ENCODE measurements at regions not wholly inside any gene's neighbourhood (a gene's known extent, or its start where the extent isn't known, plus 50 kb on each side); places are given as distances from the start of the nearest gene placed in this dataset.
"Not testable (repeated sequence)": the region's sequence is repeated elsewhere in the genome, so short reads cannot be mapped to it uniquely, and the experiment has no call there.

DNA sequence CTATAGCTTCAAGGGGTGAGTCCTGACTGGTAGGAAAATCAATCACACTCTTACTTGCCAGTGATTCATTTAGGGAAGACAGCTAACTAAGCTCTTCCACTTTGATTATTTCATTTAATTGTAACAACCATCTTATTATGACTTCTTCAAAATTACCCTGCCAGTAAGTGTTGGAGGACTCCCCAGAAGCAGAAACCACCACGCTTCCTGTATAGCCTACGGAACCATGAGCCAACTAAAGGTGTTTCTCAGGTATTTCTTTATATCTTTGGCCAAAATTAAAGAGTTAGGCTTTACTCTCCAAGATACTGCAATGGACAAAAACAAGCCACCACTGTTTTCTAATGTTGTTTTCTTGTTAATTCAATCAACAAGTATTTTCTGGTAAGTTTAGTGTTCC is 61.0 kb downstream of the FOXD4L5 start:
- H3K27ac Mint-ChIP-seq; H3K4me3 Mint-ChIP-seq; H3K27me3 Mint-ChIP-seq; H3K9me3 Mint-ChIP-seq; H3K4me1 Mint-ChIP-seq (ENCODE audit: low read depth); intact Hi-C loops (cut with micrococcal nuclease); H3K36me3 Mint-ChIP-seq; POLR2A ChIA-PET; CTCF ChIA-PET: not testable (repeated sequence)
- DNase-seq, result peak; percentile 60

DNA sequence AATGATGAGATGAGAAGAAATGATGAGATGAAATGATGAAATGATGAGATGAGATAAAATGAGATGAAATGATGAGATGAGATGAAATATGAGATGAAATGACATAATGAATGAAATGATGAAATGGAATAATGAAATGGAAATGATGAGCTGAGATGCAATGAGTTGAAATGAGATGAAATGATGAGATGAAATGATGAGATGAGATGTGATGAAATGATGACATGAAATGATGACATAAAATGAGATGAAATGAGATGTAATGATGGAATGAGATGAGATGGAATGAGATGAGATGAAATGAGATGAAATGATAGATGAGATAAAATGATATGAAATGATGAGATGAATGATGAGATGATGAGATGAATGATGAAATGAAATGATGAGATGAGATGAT is 76.2 kb downstream of the FOXD4L5 start:
- H3K27me3 Mint-ChIP-seq; POLR2A ChIA-PET; H3K36me3 Mint-ChIP-seq; H3K4me1 Mint-ChIP-seq (ENCODE audit: low read depth); intact Hi-C loops (cut with micrococcal nuclease); CTCF ChIA-PET; H3K9me3 Mint-ChIP-seq; H3K4me3 Mint-ChIP-seq; DNase-seq; H3K27ac Mint-ChIP-seq: not testable (repeated sequence)

DNA sequence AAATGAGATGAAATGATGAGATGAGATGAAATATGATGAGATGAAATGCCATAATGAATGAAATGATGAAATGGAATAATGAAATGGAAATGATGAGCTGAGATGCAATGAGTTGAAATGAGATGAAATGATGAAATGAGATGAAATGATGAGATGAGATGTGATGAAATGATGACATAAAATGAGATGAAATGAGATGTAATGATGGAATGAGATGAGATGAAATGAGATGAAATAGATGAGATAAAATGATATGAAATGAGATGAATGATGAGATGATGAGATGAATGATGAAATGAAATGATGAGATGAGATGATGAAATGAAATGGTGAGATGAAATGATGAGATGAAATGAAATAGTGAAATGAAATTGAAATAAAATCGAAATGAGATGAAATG is 77.7 kb downstream of the FOXD4L5 start:
- H3K27ac Mint-ChIP-seq; H3K4me3 Mint-ChIP-seq; CTCF ChIA-PET; intact Hi-C loops (cut with micrococcal nuclease); DNase-seq; H3K27me3 Mint-ChIP-seq; POLR2A ChIA-PET; H3K4me1 Mint-ChIP-seq (ENCODE audit: low read depth); H3K9me3 Mint-ChIP-seq; H3K36me3 Mint-ChIP-seq: not testable (repeated sequence)

DNA sequence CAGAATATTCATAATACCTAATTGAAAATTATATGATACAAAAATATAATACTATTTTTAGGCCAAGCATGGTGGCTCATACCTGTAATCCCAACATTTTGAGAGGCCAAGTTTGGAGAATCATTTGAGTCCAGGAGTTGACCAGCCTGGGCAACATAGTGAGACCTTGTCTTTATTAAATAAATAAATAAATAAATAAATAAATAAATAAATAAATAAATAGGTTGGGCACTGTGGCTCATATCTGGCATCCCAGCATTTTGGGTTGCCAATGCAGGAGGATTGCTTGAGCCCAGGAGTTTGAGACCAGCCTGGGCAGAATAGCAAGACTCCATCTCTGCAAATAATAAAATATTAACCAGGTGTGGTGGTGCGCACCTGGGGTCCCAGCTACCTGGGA is 79.2 kb downstream of the FOXD4L5 start:
- H3K36me3 Mint-ChIP-seq; H3K4me3 Mint-ChIP-seq; DNase-seq; CTCF ChIA-PET; POLR2A ChIA-PET; H3K9me3 Mint-ChIP-seq; H3K27me3 Mint-ChIP-seq; intact Hi-C loops (cut with micrococcal nuclease); H3K27ac Mint-ChIP-seq; H3K4me1 Mint-ChIP-seq (ENCODE audit: low read depth): not testable (repeated sequence)

DNA sequence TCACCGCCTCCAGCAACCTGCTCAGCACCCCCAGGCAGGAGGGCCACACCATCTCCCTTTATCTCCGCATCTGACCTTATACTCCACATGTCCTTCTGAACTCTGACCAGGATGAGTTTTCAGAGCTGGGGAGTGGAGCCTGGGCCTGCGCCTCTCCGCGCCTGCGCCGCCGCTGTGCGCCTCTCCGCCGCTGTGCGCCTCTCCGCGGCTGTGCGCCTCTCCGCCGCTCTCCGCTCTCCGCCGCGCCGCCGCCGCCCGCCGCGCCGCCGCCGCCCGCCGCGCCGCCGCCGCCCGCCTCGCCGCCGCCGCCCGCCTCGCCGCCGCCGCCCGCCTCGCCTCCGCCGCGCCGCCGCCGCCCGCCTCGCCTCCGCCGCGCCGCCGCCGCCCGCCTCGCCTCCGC is 89.2 kb downstream of the FOXD4L5 start:
- POLR2A ChIA-PET; CTCF ChIA-PET; H3K4me3 Mint-ChIP-seq; intact Hi-C loops (cut with micrococcal nuclease); H3K36me3 Mint-ChIP-seq; H3K9me3 Mint-ChIP-seq; H3K27ac Mint-ChIP-seq; DNase-seq; H3K4me1 Mint-ChIP-seq (ENCODE audit: low read depth); H3K27me3 Mint-ChIP-seq: not testable (repeated sequence)

DNA sequence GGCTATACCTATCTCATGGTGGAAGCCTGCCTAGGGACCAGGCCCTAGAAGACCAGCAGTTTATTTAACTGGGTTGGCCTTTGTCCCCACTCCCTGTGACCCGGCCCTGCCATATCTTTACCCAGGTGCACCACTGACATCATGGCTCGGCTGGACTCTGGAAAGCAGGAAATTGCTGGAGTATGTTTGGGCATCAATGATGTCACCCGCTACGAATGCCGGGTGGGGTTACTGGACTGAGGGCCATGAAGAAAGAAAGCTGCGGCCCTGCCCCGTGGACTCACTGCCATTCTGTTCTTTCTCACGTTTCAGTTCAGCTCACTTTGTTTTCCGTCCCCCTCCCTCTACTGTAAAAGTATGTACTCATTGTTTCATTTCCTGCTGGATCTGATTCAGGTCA is 129.1 kb downstream of the FOXD4L5 start:
- intact Hi-C loops (cut with micrococcal nuclease); H3K4me3 Mint-ChIP-seq; H3K27ac Mint-ChIP-seq; H3K9me3 Mint-ChIP-seq; H3K36me3 Mint-ChIP-seq; CTCF ChIA-PET; POLR2A ChIA-PET; H3K27me3 Mint-ChIP-seq; H3K4me1 Mint-ChIP-seq (ENCODE audit: low read depth): not testable (repeated sequence)
- DNase-seq, result peak; percentile 9
